Hindlimb muscle (tissue), 1 donor: ENCODE measurements at regions not wholly inside any gene's neighbourhood (a gene's known extent, or its start where the extent isn't known, plus 50 kb on each side); places are given as distances from the start of the nearest gene placed in this dataset.

Experiments used
- DNase-seq: peaks from one replicate; pipeline ENCODE4 v3.0.0-alpha.2; 2013

GRCh38 chr4:15340902-15341732, 86.7 kb upstream of the C1QTNF7 start:
- DNase-seq, result no peak

- no peak for DNase-seq
Measured at GRCh38 chr4:15341733-15342300, 86.0 kb upstream of the C1QTNF7 start.

GRCh38 chr4:15343000-15343399, 84.8 kb upstream of the C1QTNF7 start:
- DNase-seq, result no peak

- no peak for DNase-seq
Measured at GRCh38 chr4:15343581-15343980, 84.3 kb upstream of the C1QTNF7 start.

GRCh38 chr4:15344041-15344440, 83.8 kb upstream of the C1QTNF7 start:
- no peak for DNase-seq

- no peak for DNase-seq
Measured at GRCh38 chr4:15345134-15345533, 82.7 kb upstream of the C1QTNF7 start.

GRCh38 chr4:15348236-15348635, 79.6 kb upstream of the C1QTNF7 start:
- DNase-seq, result no peak

- no peak for DNase-seq
Measured at GRCh38 chr4:15348695-15349094, 79.1 kb upstream of the C1QTNF7 start.

GRCh38 chr4:15349531-15349935, 78.3 kb upstream of the C1QTNF7 start:
- DNase-seq, result peak; percentile 43

- DNase-seq, result no peak
Measured at GRCh38 chr4:15349965-15350364, 77.9 kb upstream of the C1QTNF7 start.

GRCh38 chr4:15352524-15352923, 75.3 kb upstream of the C1QTNF7 start:
- DNase-seq, result no peak

GRCh38 chr4:15353207-15353606, 74.6 kb upstream of the C1QTNF7 start:
- DNase-seq, result no peak

GRCh38 chr4:15354371-15355297, 73.2 kb upstream of the C1QTNF7 start:
- no peak for DNase-seq

GRCh38 chr4:15361529-15361928, 66.3 kb upstream of the C1QTNF7 start:
- no peak for DNase-seq

- no peak for DNase-seq
Measured at GRCh38 chr4:15362541-15362940, 65.3 kb upstream of the C1QTNF7 start.

- no peak for DNase-seq
Measured at GRCh38 chr4:15364183-15364582, 63.6 kb upstream of the C1QTNF7 start.

- no peak for DNase-seq
Measured at GRCh38 chr4:15365641-15366040, 62.2 kb upstream of the C1QTNF7 start.

- DNase-seq, result no peak
Measured at GRCh38 chr4:15366721-15367120, 61.1 kb upstream of the C1QTNF7 start.

- no peak for DNase-seq
Measured at GRCh38 chr4:15368856-15369255, 59.0 kb upstream of the C1QTNF7 start.

- DNase-seq, result no peak
Measured at GRCh38 chr4:15370296-15370695, 57.5 kb upstream of the C1QTNF7 start.

GRCh38 chr4:15373363-15373762, 54.5 kb upstream of the C1QTNF7 start:
- no peak for DNase-seq

- peak; percentile 41 for DNase-seq
Measured at GRCh38 chr4:15374656-15375055, 53.2 kb upstream of the C1QTNF7 start.

GRCh38 chr4:15375667-15376066, 52.2 kb upstream of the C1QTNF7 start:
- no peak for DNase-seq
